MM.1S (cell line): ENCODE measurements at regions not wholly inside any gene's neighbourhood (a gene's known extent, or its start where the extent isn't known, plus 50 kb on each side); places are given as distances from the start of the nearest gene placed in this dataset.

Source experiments
- DNase-seq: peaks from one replicate; pipeline ENCODE4 v3.0.0-alpha.2; 2015
- H2AFZ ChIP-seq: fragments of 300-600 bp; sonication (generic); 2 replicates; pipeline ENCODE4 v1.6.0; 2016; ENCODE audit warnings: antibody characterized with exemption, low read length
- H3F3A ChIP-seq: fragments of 300-600 bp; sonication (generic); 2 replicates; pipeline ENCODE4 v1.6.1; 2016; ENCODE audit warnings: mild to moderate bottlenecking, antibody characterized with exemption, low read length, moderate library complexity, mixed read lengths; ENCODE audit not compliant: insufficient read depth
- H3K27ac ChIP-seq: fragments of 300-600 bp; sonication (generic); 2 replicates; pipeline ENCODE4 v1.5.1; 2016; ENCODE audit warnings: mild to moderate bottlenecking, low read length
- H3K27me3 ChIP-seq: fragments of 300-600 bp; sonication (generic); replicated peaks from 2 replicates; pipeline ENCODE4 v1.6.0; 2016; ENCODE audit warnings: low read length; ENCODE audit not compliant: insufficient read depth
- H3K36me3 ChIP-seq: fragments of 300-600 bp; sonication (generic); replicated peaks from 2 replicates; pipeline ENCODE4 v1.6.1; 2016; ENCODE audit warnings: mild to moderate bottlenecking, low read length, mixed read lengths; ENCODE audit not compliant: insufficient read depth
- H3K4me1 ChIP-seq: fragments of 300-600 bp; sonication (generic); 2 replicates; pipeline ENCODE4 v1.6.1; 2016; ENCODE audit warnings: low read length, mixed read lengths
- H3K4me2 ChIP-seq: fragments of 300-600 bp; sonication (generic); 2 replicates; pipeline ENCODE4 v1.6.0; 2016; ENCODE audit warnings: low read depth, low read length
- H3K4me3 ChIP-seq: fragments of 300-600 bp; sonication (generic); 2 replicates; pipeline ENCODE4 v1.5.1; 2016; ENCODE audit warnings: low read length, mixed read lengths
- H3K79me2 ChIP-seq: fragments of 300-600 bp; sonication (generic); 2 replicates; pipeline ENCODE4 v1.6.1; 2016; ENCODE audit warnings: mixed run types, low read length, mixed read lengths
- H3K9ac ChIP-seq: fragments of 300-600 bp; sonication (generic); 2 replicates; pipeline ENCODE4 v1.6.1; 2016; ENCODE audit warnings: low read length, mixed read lengths
- H3K9me2 ChIP-seq: fragments of 300-600 bp; sonication (generic); replicated peaks from 2 replicates; pipeline ENCODE4 v1.6.1; 2016; ENCODE audit warnings: mild to moderate bottlenecking, low read length, mixed read lengths; ENCODE audit not compliant: insufficient read depth
- H3K9me3 ChIP-seq: fragments of 300-600 bp; sonication (generic); replicated peaks from 2 replicates; pipeline ENCODE4 v1.6.1; 2016; ENCODE audit warnings: mild to moderate bottlenecking, low read length, mixed read lengths; ENCODE audit not compliant: insufficient read depth
- H4K20me1 ChIP-seq: fragments of 300-600 bp; sonication (generic); 2 replicates; pipeline ENCODE4 v1.6.1; 2016; ENCODE audit warnings: mild to moderate bottlenecking, low read length, moderate library complexity, mixed read lengths; ENCODE audit not compliant: insufficient read depth
- EZH2 ChIP-seq: fragments of 300-600 bp; sonication (generic); optimal IDR thresholded peaks from 2 replicates; pipeline ENCODE3; 2017; ENCODE audit warnings: low read depth, mild to moderate bottlenecking, antibody characterized with exemption, low read length, mixed read lengths
- EZH2phosphoT487 ChIP-seq: fragments of 300-600 bp; sonication (generic); IDR thresholded peaks from 2 replicates; pipeline ENCODE4 v1.6.1; 2018; ENCODE audit warnings: antibody characterized with exemption, low read length
- TF ChIP-seq, protein P1 (sequence below): fragments of 300-600 bp; sonication (generic); IDR thresholded peaks from 2 replicates; pipeline ENCODE4 v1.5.1; 2016; ENCODE audit warnings: antibody characterized with exemption, low read length, mixed read lengths

DNA sequence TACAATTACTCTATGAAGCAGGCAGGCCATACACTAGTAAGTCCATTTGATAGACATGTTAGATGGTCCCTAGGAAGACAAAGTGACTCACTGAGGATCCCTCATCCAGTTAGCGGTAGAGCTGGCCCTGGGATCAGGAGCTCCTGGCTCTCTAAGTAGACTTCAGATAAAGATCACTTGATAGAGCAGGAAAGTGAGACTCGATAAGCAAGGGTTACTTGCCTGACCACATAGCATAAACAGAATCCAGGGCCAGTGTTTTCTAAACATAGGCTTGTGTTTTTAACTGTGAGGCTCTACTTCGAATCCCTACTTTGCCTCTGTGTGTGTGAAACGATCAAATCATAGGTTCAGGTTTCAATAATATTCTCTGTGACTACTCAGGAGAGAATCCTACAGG lies 355.2 kb upstream of the TRIB2 start:
- TF ChIP-seq EZH2 (no peak), EZH2phosphoT487 (no peak)
- TF ChIP-seq, protein P1, sequence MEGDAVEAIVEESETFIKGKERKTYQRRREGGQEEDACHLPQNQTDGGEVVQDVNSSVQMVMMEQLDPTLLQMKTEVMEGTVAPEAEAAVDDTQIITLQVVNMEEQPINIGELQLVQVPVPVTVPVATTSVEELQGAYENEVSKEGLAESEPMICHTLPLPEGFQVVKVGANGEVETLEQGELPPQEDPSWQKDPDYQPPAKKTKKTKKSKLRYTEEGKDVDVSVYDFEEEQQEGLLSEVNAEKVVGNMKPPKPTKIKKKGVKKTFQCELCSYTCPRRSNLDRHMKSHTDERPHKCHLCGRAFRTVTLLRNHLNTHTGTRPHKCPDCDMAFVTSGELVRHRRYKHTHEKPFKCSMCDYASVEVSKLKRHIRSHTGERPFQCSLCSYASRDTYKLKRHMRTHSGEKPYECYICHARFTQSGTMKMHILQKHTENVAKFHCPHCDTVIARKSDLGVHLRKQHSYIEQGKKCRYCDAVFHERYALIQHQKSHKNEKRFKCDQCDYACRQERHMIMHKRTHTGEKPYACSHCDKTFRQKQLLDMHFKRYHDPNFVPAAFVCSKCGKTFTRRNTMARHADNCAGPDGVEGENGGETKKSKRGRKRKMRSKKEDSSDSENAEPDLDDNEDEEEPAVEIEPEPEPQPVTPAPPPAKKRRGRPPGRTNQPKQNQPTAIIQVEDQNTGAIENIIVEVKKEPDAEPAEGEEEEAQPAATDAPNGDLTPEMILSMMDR = no peak
- no peaks in the 10 kb centered on the region for H3K9me3 ChIP-seq
- H3K4me1 ChIP-seq = no peaks in the 10 kb centered on the region
- H3K27ac ChIP-seq = no peak overlapping the region
- H4K20me1 ChIP-seq = no peaks in the 10 kb centered on the region
- no peak overlapping the region for H3K4me3 ChIP-seq
- no peak overlapping the region for H3K9ac ChIP-seq
- H3K36me3 ChIP-seq = no peaks in the 10 kb centered on the region
- no peaks in the 10 kb centered on the region for H3K9me2 ChIP-seq
- H3F3A ChIP-seq = no peaks in the 10 kb centered on the region
- DNase-seq = no peak
- no peaks in the 10 kb centered on the region for H3K79me2 ChIP-seq
- H3K4me2 ChIP-seq = no peak overlapping the region
- no peaks in the 10 kb centered on the region for H3K27me3 ChIP-seq
- no peak overlapping the region for H2AFZ ChIP-seq

DNA sequence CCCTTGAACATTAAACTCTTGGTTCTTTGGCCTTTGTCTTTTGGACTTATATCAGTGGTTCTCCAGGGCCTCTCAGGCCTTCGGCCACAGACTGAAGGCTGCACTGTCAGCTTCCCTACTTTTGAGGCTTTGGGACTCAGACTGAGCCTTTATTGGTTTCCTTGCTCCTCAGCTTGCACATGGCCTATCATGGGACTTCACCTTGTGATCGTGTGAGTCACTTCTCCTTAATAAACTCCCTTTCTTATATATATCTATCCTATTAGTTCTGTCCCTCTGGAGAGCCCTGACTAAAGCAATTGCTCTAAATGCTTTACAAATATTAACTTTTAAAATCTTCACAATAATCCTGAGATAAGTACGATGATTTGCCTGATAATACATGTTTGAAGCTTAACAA lies 353.6 kb upstream of the TRIB2 start:
- H3K27me3 ChIP-seq = no peaks in the 10 kb centered on the region
- H3K27ac ChIP-seq = no peak overlapping the region
- DNase-seq = no peak
- no peaks in the 10 kb centered on the region for H3K9me2 ChIP-seq
- TF ChIP-seq, protein P1 = no peak
- TF ChIP-seq EZH2 (no peak), EZH2phosphoT487 (no peak)
- H3K4me3 ChIP-seq = no peak overlapping the region
- H3K36me3 ChIP-seq = no peaks in the 10 kb centered on the region
- no peaks in the 10 kb centered on the region for H3F3A ChIP-seq
- no peaks in the 10 kb centered on the region for H3K9me3 ChIP-seq
- no peaks in the 10 kb centered on the region for H4K20me1 ChIP-seq
- no peak overlapping the region for H3K4me2 ChIP-seq
- H3K4me1 ChIP-seq = no peaks in the 10 kb centered on the region
- no peak overlapping the region for H2AFZ ChIP-seq
- H3K79me2 ChIP-seq = no peaks in the 10 kb centered on the region
- H3K9ac ChIP-seq = no peak overlapping the region

DNA sequence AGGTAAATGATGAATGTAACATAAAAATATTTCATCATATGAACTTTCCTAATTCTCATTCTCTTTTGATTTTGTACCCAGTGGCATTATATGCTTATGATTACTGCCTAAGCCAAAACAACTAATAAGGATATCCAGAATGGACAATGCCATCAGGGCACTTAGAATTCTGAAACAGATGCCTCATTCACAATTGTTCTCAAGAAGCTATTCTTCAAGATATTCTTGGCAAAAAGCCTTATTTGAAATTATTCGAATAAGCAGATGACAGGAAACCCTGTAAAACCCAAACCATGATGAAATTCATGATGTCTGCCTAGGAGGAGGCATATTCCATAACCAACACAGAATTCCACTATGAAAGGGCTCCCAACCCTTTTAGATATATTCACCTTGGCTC lies 353.2 kb upstream of the TRIB2 start:
- no peak overlapping the region for H3K9ac ChIP-seq
- H3K36me3 ChIP-seq = no peaks in the 10 kb centered on the region
- H3K4me3 ChIP-seq = no peak overlapping the region
- no peak overlapping the region for H3K4me2 ChIP-seq
- no peaks in the 10 kb centered on the region for H3F3A ChIP-seq
- H3K9me2 ChIP-seq = no peaks in the 10 kb centered on the region
- no peaks in the 10 kb centered on the region for H3K79me2 ChIP-seq
- H3K27me3 ChIP-seq = no peaks in the 10 kb centered on the region
- no peaks in the 10 kb centered on the region for H3K4me1 ChIP-seq
- no peaks in the 10 kb centered on the region for H4K20me1 ChIP-seq
- H3K9me3 ChIP-seq = no peaks in the 10 kb centered on the region
- H2AFZ ChIP-seq = no peak overlapping the region
- DNase-seq = no peak
- no peak overlapping the region for H3K27ac ChIP-seq
- TF ChIP-seq, protein P1 = no peak

DNA sequence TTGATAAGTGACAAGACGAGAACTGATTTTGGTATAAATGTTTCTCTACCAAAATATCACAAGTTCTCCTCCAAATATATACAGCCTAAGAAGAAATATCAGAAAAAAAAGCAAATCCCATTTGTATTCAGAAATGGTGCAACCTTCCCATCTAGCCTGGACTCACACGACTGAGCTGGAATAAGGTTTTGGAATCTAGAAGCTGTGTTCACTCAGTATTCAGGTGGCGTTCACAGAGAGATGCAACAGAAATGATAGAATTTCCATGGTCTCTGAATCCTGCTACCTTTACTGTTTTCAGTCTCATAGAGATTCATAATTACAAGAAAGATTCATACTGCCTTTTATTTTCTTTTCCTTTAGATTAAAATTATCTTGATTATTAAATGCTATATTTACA lies 347.2 kb upstream of the TRIB2 start:
- Histone ChIP-seq H2AFZ (no peak overlapping the region), H3F3A (no peaks in the 10 kb centered on the region), H3K4me2 (no peak overlapping the region), H3K27ac (no peak overlapping the region), H3K4me1 (no peaks in the 10 kb centered on the region), H3K9me2 (no peaks in the 10 kb centered on the region), H4K20me1 (no peaks in the 10 kb centered on the region), H3K4me3 (no peak overlapping the region), H3K36me3 (no peaks in the 10 kb centered on the region), H3K9ac (no peak overlapping the region), H3K27me3 (no peaks in the 10 kb centered on the region), H3K79me2 (no peaks in the 10 kb centered on the region), H3K9me3 (no peaks in the 10 kb centered on the region)
- no peak for TF ChIP-seq EZH2
- TF ChIP-seq EZH2phosphoT487 = no peak
- TF ChIP-seq, protein P1 = no peak
- no peak for DNase-seq
